ENCODE measurements at regions not wholly inside any gene's neighbourhood (a gene's known extent, or its start where the extent isn't known, plus 50 kb on each side); places are given as distances from the start of the nearest gene placed in this dataset.

GRCh38 chr7:113454597-113455169, 336.3 kb upstream of the SMIM30 start:
- no peak for TF ChIP-seq CTCF (IDR thresholded peaks at IDR 0.05)
- no peaks in the 10 kb centered on the region for H3K4me1 ChIP-seq
- no peaks in the 10 kb centered on the region for H3K27me3 ChIP-seq
- DNase-seq (ENCODE audit: low spot score), result no peak
- H3K36me3 ChIP-seq, result no peaks in the 10 kb centered on the region
- no peaks in the 10 kb centered on the region for H3K9me3 ChIP-seq
- no peak overlapping the region for H3K27ac ChIP-seq
- H3K4me3 ChIP-seq, result no peak overlapping the region

- Histone ChIP-seq H3K9me3 (no peaks in the 10 kb centered on the region), H3K27ac (no peak overlapping the region), H3K4me1 (no peaks in the 10 kb centered on the region), H3K4me3 (no peak overlapping the region), H3K27me3 (no peaks in the 10 kb centered on the region), H3K36me3 (no peaks in the 10 kb centered on the region)
- no peak for DNase-seq (ENCODE audit: low spot score)
- TF ChIP-seq CTCF (IDR thresholded peaks at IDR 0.05), result no peak
Measured at GRCh38 chr7:113452245-113452644, 333.9 kb upstream of the SMIM30 start.

- no peaks in the 10 kb centered on the region for H3K36me3 ChIP-seq
- H3K4me1 ChIP-seq, result no peaks in the 10 kb centered on the region
- TF ChIP-seq CTCF (IDR thresholded peaks at IDR 0.05), result no peak
- DNase-seq (ENCODE audit: low spot score), result no peak
- no peak overlapping the region for H3K4me3 ChIP-seq
- no peak overlapping the region for H3K27ac ChIP-seq
- no peaks in the 10 kb centered on the region for H3K9me3 ChIP-seq
- no peaks in the 10 kb centered on the region for H3K27me3 ChIP-seq
Measured at GRCh38 chr7:113446791-113447190, 328.4 kb upstream of the SMIM30 start.

- Histone ChIP-seq H3K9me3 (no peaks in the 10 kb centered on the region), H3K27me3 (no peaks in the 10 kb centered on the region), H3K4me1 (no peaks in the 10 kb centered on the region), H3K27ac (no peak overlapping the region), H3K36me3 (no peaks in the 10 kb centered on the region), H3K4me3 (no peak overlapping the region)
- DNase-seq (ENCODE audit: low spot score), result no peak
- TF ChIP-seq CTCF (IDR thresholded peaks at IDR 0.05), result no peak
Measured at GRCh38 chr7:113446391-113446790, 328.0 kb upstream of the SMIM30 start.

GRCh38 chr7:113444261-113444660, 325.9 kb upstream of the SMIM30 start:
- TF ChIP-seq CTCF (IDR thresholded peaks at IDR 0.05), result no peak
- no peak for DNase-seq (ENCODE audit: low spot score)

GRCh38 chr7:113440173-113440572, 321.8 kb upstream of the SMIM30 start:
- no peak overlapping the region for H3K4me3 ChIP-seq
- peaks cover 0 to 10% of the 10 kb centered on the region in 2 donors for H3K9me3 ChIP-seq
- H3K27me3 ChIP-seq, result no peaks in the 10 kb centered on the region
- no peaks in the 10 kb centered on the region for H3K36me3 ChIP-seq
- DNase-seq (ENCODE audit: low spot score), result no peak
- no peaks in the 10 kb centered on the region for H3K4me1 ChIP-seq
- H3K27ac ChIP-seq, result no peak overlapping the region
- no peak for TF ChIP-seq CTCF (IDR thresholded peaks at IDR 0.05)

More at GRCh38 chr7:113444261-113444660, 325.9 kb upstream of the SMIM30 start:
- Histone ChIP-seq H3K36me3 (no peaks in the 10 kb centered on the region), H3K27me3 (no peaks in the 10 kb centered on the region), H3K4me3 (no peak overlapping the region), H3K4me1 (no peaks in the 10 kb centered on the region), H3K27ac (no peak overlapping the region), H3K9me3 (no peaks in the 10 kb centered on the region)

All from right atrium auricular region (tissue), 2 donors.